Neural progenitor cell (in vitro differentiated cells): ENCODE measurements at regions not wholly inside any gene's neighbourhood (a gene's known extent, or its start where the extent isn't known, plus 50 kb on each side); places are given as distances from the start of the nearest gene placed in this dataset.

Experiments
- EZH2 ChIP-seq: fragments of 200-600 bp; sonication (generic); IDR thresholded peaks from 2 replicates; pipeline ENCODE4 v1.6.1; 2017; ENCODE audit warnings: antibody characterized with exemption, mild to moderate bottlenecking, moderate library complexity
- EZH2phosphoT487 ChIP-seq: fragments of 200-600 bp; sonication (generic); IDR thresholded peaks from 2 replicates; pipeline ENCODE4 v1.6.1; 2017; ENCODE audit warnings: antibody characterized with exemption
- TF ChIP-seq, protein P1 (sequence below): fragments of 200-600 bp; sonication (generic); IDR thresholded peaks from 2 replicates; pipeline ENCODE4 v1.5.1; 2017; ENCODE audit warnings: antibody characterized with exemption, mild to moderate bottlenecking

DNA sequence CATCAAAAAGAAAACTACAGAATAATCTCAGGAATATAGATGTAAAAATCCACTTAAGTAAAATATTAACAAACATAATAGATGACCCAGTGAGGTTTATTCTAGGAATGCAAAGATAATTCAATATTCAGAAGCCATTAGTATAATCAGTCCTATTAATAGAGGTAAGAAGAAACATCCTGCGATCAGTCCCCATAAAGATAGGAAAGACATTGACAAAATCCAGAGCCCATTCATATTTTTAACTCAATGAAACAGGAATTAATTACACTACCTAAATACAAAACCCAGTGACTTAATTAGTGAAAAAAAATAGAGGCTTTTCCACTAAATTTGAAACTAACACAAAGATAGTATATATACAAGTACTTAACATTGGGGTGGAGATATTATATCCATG is 321.4 kb upstream of the INTU start:
- TF ChIP-seq, protein P1, sequence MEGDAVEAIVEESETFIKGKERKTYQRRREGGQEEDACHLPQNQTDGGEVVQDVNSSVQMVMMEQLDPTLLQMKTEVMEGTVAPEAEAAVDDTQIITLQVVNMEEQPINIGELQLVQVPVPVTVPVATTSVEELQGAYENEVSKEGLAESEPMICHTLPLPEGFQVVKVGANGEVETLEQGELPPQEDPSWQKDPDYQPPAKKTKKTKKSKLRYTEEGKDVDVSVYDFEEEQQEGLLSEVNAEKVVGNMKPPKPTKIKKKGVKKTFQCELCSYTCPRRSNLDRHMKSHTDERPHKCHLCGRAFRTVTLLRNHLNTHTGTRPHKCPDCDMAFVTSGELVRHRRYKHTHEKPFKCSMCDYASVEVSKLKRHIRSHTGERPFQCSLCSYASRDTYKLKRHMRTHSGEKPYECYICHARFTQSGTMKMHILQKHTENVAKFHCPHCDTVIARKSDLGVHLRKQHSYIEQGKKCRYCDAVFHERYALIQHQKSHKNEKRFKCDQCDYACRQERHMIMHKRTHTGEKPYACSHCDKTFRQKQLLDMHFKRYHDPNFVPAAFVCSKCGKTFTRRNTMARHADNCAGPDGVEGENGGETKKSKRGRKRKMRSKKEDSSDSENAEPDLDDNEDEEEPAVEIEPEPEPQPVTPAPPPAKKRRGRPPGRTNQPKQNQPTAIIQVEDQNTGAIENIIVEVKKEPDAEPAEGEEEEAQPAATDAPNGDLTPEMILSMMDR, result no peak
- TF ChIP-seq EZH2 (no peak), EZH2phosphoT487 (no peak)
